ENCODE measurements at regions not wholly inside any gene's neighbourhood (a gene's known extent, or its start where the extent isn't known, plus 50 kb on each side); places are given as distances from the start of the nearest gene placed in this dataset.
"Not testable (repeated sequence)": the region's sequence is repeated elsewhere in the genome, so short reads cannot be mapped to it uniquely, and the experiment has no call there.

DNA sequence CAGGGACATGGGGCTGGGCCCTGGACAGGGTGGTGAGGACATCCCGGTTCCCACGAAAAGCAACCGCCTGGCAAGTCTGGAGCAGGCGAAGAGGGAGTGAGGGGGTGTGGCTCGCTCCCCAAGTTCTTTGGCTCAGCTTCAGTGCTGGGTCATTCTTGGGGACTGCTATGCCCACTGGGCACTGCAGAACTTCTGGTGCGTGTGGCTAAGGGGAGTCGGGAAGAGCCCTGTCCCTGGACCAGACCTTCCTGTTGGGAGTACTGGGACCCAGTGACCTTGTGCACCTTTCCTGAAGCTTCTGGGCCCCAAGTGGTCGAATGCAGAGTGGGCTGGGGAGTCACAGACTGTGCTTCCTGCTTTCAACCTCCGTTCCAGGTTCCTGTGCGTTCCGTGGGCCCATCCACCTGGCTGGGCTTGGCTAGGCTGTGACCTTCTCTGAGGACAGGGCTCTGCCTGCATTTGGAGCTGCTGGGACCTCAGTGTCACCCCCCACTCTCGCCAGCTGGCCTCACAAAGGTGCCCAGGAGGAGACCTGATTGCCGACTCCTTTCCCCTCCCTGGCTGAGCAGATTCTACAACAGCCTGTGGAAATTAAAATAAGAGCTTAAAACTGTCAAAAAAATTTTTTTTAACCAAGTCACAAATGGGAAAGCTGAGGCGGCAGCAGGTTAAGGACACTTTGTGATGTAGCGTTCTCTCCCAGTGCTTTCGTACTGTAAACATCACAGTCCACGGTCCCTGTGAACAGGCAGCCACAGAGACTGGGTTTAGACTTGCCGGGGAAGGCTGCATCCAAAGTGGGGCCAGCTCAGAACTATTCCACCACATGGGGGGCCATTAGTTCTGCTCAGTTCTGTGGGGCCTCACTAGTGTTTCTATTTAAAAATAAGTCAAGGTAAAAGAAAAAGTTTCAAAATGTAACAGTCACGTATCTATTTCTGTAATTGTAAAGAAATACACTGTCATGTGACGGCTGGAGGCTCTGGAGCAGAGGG, 63.8 kb upstream of the WNT7B start:
- DNase-seq = no peak

DNA sequence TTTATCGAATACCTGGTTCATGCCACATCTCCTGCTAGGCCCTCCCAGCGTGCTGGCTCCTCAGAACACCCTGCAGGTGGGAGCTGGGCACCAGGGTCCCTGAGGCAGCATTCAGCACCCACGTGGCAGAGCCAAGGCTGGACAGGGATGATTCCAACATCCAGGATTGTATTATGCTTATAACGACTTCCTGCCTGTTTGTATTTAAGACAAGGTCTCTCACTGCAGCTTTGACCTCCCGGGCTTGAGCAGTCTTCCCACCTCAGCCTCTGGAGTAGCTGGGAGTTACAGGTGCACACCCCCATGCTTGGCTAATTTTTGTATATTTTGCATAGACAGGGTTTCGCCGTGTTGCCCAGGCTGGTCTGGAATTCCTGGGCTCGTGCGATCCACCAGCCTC, 64.7 kb upstream of the WNT7B start:
- DNase-seq = no peak

DNA sequence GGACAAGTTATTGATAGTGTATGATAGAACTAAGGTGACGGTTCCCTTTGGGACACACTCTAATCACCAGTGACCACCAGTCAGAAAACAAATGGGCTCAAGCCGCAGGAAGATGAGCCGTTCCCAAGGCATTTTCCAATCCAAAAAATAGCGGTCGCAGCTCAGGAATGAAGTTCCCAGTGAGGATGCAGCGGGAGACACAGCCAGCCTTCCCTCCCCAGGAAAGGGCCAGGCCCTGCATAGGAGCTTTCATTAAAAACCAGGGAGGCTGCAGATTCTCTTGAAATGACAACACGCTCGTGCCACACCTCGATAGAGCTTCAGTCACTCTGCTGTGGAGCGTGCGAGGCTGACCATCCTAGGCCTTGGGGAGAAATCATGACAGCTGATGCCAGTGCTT, 65.8 kb upstream of the WNT7B start:
- DNase-seq = no peak

DNA sequence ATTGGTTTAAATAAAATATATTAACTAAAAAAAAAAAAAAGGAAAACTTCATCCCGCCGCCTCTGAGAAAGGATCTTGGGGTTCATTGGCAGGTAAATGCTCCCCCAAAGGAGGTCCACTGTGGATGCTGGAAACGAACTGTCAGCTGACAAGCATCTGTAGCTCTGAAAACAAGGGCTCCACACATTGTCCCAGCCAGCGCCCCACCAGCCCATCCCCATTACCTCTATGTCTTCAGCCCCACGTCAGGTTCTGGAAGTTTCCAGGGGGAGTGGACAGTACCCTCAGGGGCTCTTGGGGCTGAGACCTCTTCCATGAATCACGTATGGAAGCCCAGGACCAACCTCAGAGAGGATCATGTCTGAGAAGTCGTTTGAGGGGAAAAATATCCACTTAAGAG, 66.4 kb upstream of the WNT7B start:
- DNase-seq = no peak

DNA sequence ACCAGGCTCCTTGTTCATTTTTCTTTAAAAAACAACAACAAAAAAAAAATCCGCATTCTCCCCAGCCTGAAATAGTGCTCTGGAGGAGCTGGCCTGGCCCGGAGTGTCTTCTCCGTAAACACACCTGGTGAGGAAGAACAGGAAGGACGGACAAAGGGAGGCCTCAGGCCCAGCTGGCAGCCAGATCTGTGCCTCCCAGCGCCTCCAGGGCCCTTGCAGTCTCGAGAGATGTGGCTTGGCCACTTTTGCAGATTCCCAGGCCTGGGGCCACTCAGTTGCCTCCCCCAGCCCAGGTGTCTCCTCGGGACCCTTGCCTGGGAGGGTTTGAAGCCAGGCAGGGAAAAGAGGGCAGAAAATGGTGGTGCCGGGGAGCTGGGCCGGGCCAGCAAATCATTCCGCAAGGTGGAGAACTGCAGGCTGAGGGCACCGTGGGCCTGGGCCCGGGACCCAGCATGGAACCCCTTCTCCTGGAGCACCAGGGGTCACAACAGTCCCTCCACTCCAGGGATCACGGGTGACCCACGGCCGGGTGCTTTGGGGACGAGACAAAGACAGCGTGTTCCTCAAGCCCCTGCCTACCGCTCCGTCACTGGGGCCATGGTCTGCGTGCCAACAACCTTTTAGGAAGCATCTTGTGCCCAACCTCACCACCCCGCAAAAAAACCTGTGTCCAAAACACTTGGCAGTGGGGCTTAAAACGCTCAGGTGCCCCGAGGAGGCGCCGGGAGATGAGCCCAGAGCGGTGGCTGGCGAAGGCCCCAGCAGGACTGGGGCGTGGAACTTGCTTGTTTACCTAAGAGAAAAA, 67.1 kb upstream of the WNT7B start:
- no peak for DNase-seq

DNA sequence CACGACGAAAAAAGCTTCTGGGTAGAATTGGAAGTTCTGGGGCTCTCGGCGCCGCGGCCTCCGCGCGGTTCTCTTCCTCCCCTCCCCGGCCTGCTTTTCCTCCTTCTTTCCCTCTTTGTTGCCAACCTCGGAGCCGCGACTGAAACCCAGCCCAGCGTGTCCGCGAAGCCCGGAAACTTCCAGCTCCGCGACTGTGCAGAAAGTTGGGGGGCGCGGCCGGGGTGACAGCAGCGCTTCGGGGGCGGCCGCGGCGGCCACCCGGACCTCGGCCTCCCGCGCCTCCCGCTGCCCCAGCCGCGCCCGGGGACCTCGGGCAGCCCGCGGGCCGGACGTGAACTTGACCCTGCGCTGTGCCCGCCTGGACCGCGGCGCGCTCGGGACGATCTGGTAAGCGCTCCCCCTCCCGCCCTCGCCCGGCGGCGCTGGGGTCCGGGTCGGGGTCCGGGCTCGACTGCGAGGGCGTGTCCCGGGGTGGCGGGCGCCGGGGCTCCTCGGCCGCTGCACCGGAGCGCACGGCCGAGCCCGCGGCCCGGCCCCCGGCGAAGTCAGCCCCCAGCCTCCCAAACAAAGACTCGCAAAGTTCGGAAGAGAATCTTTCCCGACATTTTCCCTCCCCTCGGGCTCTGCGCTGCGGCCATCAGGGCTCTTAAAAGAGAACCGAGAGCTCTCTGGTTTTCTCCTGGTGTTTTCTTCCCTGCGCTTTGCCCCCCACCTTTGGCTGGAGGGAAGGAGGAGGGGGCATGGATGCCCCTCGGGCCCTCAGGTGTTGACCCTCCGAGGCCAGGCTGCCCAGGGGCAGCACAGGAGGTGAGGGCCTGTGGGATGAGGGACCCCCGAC, 67.9 kb upstream of the WNT7B start:
- DNase-seq = no peak

DNA sequence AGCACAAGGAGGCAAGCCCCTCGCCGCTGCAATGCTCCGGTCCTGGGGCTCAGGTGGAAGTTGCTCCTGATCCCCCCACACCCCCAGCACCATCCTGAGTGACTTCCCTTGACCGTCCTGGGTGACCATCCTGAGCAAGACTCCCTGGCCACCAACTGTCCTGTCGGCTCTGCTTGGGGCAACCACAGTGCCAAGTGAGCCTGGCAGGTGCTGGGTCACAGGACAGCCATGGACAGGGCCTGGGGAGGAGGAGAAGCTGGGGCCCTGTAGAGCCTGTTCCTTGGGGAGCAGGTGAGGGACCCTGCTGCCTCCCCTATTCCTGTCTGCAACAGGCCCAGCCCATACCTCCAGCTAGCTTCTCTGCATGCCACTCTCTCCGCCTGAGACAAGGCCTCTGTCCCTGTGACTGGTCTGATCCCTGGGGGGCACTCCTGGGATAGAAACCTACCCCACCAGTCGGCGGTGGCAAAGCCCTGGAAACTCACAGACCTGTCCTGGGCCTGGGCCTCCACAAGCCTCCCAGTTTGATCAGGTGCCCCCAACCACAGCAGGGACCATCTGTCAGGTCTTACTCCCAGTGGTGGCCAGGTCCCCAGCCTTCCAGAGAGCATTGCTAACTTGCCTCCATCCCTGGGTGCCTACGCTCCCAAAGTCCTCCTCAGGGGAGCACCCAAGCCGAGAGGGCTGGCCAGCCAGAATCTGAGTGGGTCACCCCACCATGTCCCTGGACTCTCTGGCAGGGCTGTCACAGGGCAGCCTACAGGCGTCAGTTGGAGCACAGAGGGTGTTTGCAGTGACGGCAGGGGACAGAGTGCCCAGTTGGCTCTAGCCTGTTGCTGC, 68.7 kb upstream of the WNT7B start:
- no peak for DNase-seq

DNA sequence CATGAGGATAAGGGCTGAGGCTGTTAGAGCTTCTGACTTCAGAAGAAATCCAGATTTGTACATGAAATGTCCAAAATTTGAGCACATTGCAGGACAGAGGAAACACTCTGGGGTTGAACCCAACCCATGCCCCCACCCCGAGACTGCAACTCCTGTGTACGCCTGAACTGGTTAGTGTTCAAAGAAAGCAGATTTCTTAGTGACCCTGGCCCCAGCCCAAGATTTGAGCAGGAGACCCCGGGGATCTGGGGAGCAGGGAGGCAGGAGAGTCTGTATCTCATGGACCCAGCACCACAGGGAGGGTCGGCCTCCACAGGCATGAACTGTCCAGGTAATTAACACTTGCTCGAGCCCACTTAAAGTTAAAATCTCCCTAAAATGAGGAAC, 69.3 kb upstream of the WNT7B start:
- DNase-seq = no peak

DNA sequence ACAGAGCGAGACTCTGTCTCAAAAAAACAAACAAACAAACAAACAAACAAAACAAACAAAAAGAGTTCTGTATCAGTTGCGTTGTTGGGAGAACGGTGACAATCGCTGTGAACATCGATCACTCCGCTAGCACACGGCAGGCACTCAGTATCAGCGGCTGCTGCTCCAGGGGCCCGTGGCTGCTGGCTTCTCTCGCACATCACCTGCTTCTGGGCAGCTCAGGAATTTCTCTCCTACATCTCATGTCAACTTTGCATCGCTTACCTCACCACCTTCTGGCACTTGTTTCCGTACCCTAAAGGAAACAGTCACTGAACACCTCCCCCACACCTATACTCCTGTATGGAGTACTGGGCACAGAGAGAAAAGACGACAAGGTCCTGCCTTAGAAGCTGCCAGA, 70.3 kb upstream of the WNT7B start:
- DNase-seq = no peak

DNA sequence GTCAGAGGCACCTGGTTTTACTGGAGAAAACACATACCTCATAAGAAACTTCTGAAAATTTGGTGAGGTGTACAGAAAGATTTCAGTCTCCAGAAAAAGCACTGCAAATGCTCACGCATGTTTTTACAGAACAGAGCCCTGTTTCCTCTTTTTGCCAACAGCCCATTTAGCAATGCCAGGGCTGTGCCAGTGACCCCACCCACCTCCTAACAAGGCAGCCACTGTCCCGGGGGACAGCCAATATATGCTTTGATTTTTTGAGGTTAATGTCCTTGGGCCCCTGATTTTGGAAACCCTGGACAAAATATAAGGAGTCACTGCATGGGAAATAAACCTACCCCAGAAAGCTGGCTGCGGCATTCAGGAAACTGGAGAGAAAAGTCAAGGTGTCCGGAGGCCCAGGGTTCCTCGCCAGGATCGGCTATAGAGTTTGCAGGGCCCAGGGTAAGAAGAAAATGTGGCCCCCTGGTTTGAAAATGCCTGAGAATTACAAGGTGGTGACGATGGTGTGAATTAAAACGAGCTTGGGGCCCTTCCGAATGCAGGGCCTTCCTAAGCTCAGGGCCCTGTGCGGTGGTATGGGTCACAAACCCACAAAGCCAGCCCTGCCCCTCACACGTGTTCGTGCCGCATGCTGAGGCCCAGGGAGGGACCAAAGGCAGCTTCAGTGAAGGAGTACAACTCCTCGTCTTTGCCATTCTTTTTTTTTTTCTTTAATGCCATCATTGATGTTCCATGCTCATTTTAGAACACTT, 71.1 kb upstream of the WNT7B start:
- no peak for DNase-seq

DNA sequence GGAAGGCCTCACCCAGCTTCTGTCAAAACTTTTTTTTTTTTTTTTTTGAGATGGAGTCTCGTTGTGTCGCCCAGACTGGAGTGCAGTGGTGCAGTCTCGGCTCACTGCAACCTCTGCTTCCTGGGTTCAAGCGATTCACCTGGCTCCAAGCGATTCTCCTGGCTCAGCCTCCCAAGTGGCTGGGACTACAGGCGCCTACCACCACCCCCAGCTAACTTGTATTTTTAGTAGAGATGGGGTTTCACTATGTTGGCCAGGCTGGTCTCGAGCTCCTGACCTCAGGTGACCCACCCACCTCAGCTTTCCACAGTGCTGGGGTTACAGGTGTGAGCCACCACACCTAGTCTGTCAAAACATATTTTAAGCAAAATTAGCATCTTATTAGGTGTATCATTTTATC, 71.7 kb upstream of the WNT7B start:
- DNase-seq = not testable (repeated sequence)

DNA sequence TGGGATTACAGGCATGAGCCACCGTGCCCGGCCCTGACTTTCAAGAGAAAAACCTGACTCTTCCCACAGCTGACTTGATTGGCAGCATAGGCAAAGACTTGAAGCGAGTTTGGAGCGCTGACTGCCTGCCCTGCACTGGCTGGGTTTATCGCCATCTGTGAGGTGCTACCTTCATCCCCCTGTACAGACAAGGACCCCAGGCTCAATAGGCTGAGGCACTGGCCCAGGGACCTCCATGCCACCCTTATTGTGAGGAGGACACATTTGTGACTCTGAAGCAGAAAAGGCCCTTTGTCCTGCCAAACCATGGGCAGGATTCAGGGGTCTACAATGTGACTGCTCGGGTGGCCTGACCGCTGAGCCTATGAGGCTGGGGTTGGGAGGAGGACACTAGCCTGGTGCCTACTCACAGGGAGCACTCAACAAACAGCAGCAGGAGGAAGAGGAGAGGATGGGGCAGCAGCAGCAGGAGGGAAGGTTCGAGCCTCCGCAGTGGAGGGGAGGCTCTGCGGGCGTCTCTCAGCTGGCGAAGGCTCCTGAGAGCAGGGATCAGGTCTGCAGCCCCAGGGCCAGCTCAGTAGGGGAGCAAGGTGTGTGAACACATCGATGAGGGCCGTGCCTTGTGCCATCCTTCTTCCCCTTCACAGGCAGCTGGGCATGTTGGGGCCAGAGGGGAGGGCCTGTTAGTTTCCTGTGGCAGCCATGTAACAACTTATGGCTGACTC, 72.9 kb upstream of the WNT7B start:
- DNase-seq = no peak

DNA sequence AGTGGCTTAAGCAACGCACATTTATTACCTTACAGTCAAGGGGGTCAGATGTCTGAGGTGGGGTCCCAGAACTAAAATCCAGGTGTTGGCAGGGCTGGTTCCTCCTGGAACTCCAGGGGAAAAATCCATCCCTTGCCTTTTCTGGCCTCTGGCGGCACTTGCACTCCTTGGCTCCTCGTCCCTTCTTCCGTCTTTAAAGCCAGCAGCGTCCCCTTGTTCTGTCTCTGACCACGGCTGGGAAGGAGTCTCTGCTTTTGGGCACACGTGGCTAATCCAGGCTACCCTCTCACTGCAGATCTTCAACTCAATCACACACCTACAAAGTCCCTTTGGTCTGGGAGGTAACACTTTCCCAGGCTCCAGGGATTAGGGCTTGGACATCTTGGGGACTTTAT, 73.5 kb upstream of the WNT7B start:
- no peak for DNase-seq

DNA sequence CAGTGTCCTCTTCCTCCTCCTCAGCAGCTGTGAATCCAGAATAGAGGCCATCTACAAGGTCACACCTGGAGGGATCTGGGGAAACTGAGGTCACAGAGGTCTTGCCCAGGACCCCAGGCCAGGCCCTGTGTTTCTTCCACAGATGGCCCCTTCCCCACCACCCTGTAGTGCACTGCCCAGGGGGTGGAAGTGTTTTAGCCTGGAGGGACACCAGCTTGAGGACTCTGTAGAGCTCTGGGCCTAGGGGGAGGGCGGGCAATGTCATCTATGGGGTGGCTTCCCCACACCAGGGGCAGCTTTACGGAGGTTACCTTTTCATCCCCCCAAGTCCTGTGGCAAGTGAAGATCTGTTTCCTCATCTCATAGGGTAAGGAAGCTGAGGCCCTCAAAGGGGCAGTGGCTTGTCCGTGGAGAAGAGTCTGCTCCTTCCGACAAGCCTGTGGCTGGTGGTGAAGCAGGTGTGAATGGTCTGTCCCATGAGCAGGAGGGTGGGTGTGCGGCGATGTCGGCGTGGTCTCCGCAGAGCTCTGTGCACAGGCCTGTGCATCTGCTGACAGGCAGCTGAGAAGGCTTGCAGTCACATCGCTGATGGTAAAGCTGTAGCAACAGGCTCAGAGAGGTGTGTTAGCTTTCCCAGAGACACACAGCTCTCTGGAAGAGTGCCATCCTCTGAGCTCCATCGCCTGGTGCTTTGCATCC, 74.1 kb upstream of the WNT7B start:
- no peak for DNase-seq

DNA sequence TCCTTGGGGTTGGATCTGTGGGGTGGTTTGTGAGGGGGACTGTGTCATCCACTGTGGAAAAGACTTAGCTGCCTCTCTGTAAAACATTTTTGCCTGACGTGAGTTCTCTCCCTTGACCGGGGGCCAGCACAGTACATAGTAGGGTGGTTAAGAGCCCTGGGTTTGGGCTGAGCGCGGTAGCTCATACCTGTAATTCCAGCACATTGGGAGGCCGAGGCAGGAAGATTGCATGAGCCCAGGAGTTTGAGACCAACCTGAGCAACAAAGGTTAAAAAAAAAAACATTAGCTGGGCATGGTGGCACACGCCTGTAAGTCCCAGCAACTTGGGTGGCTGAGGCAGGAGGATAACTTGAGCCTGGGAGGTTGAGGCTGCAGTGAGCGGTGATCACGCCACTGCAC, 74.7 kb upstream of the WNT7B start:
- DNase-seq = no peak

DNA sequence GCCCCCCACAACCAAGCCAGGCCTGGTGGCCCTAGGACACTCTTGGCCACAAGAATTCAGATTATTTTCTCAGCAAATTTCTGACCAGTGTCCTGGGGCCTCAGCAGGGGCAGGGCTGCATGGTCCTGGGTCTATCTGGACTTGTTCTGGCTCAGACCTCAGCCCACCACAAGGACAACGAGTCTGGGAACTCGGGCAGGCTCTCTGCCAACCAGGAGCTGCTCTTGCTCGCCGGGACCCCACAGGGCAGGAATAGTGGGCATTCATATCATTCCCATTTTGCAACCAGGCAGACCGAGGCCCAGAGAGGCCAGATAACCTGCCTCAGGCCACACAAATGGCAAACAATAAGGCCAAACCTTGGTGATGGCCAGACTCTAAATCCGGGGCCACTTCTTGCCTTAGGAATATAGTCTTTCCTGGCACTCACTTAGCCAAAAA, 75.4 kb upstream of the WNT7B start:
- no peak for DNase-seq

DNA sequence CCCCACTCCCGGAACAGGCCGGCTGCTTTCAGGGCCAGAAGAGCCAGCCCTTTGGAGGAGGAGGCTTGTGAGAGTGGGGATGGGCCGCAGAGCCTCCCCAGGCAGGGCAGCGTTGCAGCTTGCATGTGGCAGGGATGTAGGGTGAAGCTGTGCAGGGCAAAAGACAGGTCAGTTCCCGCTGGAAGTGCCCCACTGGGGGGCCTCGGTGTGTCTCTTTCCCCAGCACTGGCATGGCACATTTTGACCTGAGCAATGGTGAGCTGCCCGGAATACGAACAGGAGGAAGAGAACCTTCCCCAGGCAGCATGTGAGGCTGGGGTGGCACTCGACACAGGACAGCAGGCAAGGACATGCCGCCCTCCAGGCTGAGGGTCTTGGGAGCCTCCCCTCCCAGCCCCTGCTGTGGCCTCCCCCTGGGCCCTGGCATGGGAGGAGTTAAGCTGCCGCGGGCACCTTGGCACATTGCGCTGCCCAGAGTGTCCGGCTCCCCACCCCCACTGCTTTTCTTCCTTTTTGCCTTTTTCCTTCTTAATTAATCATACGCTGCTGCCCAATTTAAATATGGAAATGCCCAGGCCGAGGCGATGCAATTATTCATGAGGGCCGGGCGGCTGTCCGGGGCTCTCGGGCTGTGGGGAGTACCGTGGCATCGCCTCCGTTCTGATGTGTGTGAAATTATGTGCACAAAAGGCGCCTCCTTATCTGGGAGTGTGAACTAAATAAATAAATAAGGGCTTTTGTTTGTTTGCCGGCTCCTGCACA, 76.0 kb upstream of the WNT7B start:
- peak; percentile 56 for DNase-seq

DNA sequence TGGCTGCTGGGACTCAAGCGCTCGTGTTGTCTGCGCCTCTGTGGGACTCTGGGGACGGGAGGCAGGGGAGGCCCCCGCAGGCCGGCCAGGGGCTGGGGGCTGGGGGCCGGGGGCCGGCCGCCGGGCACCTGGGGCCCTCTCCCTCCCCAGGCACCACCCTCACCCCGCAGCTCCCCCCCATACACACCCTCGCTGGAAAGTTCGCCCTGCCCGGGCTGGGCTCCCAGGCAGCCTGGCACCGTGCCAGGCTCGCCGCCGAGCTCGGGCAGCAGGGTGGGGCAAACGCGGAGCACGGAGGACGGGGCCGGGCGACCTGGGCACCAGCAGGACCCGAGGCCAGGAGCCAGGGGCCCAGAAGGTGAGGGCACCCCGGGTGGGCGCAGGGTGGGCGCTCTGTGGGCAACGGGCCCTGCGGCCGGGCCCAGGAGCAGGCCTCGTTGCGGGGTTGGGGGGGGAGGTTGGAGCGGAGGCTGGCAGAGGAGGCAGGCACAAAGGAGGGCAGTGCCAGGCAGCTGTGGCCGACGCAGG, 76.7 kb upstream of the WNT7B start:
- DNase-seq = peak; percentile 56
